ENCODE measurements at regions not wholly inside any gene's neighbourhood (a gene's known extent, or its start where the extent isn't known, plus 50 kb on each side); places are given as distances from the start of the nearest gene placed in this dataset.

- Histone ChIP-seq H3K9me3 (no peaks in the 10 kb centered on the region), H3K36me3 (no peaks in the 10 kb centered on the region), H3K27ac (no peak overlapping the region), H3K4me3 (no peak overlapping the region), H3K27me3 (ENCODE audit: low read depth) (no peaks in the 10 kb centered on the region), H3K4me1 (peaks cover 4% of the 10 kb centered on the region)
- ATAC-seq (no peak), DNase-seq (no peak)
- intact Hi-C loops (cut with DNase I), result no loop called here
- TF ChIP-seq, protein P1, sequence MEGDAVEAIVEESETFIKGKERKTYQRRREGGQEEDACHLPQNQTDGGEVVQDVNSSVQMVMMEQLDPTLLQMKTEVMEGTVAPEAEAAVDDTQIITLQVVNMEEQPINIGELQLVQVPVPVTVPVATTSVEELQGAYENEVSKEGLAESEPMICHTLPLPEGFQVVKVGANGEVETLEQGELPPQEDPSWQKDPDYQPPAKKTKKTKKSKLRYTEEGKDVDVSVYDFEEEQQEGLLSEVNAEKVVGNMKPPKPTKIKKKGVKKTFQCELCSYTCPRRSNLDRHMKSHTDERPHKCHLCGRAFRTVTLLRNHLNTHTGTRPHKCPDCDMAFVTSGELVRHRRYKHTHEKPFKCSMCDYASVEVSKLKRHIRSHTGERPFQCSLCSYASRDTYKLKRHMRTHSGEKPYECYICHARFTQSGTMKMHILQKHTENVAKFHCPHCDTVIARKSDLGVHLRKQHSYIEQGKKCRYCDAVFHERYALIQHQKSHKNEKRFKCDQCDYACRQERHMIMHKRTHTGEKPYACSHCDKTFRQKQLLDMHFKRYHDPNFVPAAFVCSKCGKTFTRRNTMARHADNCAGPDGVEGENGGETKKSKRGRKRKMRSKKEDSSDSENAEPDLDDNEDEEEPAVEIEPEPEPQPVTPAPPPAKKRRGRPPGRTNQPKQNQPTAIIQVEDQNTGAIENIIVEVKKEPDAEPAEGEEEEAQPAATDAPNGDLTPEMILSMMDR (IDR thresholded peaks at IDR 0.05), result no peak
Observed at GRCh38 chr18:43869451-43870008, 592.2 kb upstream of the SYT4 start.

- no peak overlapping the region for H3K27ac ChIP-seq
- TF ChIP-seq, protein P1 (IDR thresholded peaks at IDR 0.05), result no peak
- no peaks in the 10 kb centered on the region for H3K36me3 ChIP-seq
- H3K27me3 ChIP-seq (ENCODE audit: low read depth), result no peaks in the 10 kb centered on the region
- intact Hi-C loops (cut with DNase I), result no loop called here
- H3K4me3 ChIP-seq, result no peak overlapping the region
- peaks cover 4% of the 10 kb centered on the region for H3K4me1 ChIP-seq
- DNase-seq (no peak), ATAC-seq (no peak)
- H3K9me3 ChIP-seq, result no peaks in the 10 kb centered on the region
Observed at GRCh38 chr18:43870626-43871025, 593.3 kb upstream of the SYT4 start.

DNA sequence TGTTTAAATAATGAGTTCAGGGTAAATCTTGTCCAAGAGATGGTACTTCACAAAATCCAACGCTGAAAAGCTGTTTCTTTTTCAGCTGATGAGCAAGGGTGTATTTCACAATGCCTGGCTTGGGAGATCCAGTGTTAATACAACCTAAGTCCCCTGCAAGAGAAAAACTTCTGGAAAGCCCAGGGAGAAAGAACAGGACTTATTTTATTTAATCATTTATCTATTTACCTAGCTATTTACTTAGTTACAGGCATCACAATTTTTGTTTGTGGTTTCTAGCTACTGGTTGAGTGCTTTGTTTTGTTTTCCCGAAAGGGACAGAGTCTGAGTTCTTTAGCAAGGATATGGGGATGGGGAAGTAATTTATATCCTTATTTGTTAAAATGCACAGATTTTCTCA is 598.2 kb upstream of the SYT4 start:
- H3K27me3 ChIP-seq (ENCODE audit: low read depth), result no peaks in the 10 kb centered on the region
- H3K9me3 ChIP-seq, result no peaks in the 10 kb centered on the region
- no peak overlapping the region for H3K4me3 ChIP-seq
- DNase-seq (no peak), ATAC-seq (no peak)
- TF ChIP-seq, protein P1 (IDR thresholded peaks at IDR 0.05), result no peak
- intact Hi-C loops (cut with DNase I), result no loop called here
- H3K36me3 ChIP-seq, result no peaks in the 10 kb centered on the region
- no peak overlapping the region for H3K27ac ChIP-seq
- no peaks in the 10 kb centered on the region for H3K4me1 ChIP-seq

DNA sequence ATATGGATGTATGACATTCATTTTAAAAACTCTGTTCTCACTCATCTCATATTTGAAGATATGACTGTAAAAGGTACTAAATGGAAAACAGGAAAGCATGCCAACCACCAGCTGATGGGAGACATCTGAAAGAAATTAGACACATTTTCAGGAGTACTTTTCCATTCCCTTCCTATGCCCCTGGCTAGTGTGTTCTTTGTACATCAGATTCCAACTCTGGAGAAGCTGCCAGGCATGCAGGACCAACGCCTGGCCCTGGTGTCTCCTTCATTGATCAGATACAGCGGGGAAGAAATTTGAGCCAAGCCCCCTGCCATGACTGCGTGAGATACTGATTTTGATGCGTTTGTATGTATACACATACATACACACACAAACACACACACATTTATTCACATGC is 599.0 kb upstream of the SYT4 start:
- DNase-seq (no peak), ATAC-seq (no peak)
- Histone ChIP-seq H3K36me3 (no peaks in the 10 kb centered on the region), H3K4me3 (no peak overlapping the region), H3K4me1 (no peaks in the 10 kb centered on the region), H3K27me3 (ENCODE audit: low read depth) (no peaks in the 10 kb centered on the region), H3K27ac (no peak overlapping the region), H3K9me3 (no peaks in the 10 kb centered on the region)
- TF ChIP-seq, protein P1 (IDR thresholded peaks at IDR 0.05), result no peak
- intact Hi-C loops (cut with DNase I), result no loop called here

DNA sequence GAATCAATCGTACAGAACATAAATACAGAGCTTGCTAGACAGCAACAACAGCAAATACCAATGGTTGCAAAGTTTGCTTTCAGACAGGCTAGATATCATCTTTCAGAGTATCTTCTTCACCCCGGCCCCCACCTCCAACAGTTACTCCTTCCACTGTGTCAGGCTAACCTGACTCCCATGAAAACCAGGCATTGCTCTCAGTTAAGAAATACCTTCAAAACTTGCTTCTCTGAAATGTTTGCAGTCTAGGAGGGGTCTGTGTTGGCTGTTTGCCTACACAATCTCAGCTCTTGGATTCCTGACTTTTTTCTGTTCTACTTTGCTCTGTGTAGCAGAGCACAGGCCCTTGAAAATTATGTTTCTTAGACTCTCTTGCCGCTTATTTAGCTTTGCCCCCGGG is 599.5 kb upstream of the SYT4 start:
- intact Hi-C loops (cut with DNase I), result no loop called here
- TF ChIP-seq, protein P1 (IDR thresholded peaks at IDR 0.05), result no peak
- Histone ChIP-seq H3K27ac (no peak overlapping the region), H3K27me3 (ENCODE audit: low read depth) (no peaks in the 10 kb centered on the region), H3K4me1 (no peaks in the 10 kb centered on the region), H3K9me3 (no peaks in the 10 kb centered on the region), H3K36me3 (no peaks in the 10 kb centered on the region), H3K4me3 (no peak overlapping the region)
- ATAC-seq (no peak), DNase-seq (no peak)

All from lower lobe of right lung (tissue), 2 donors.